Activated CD8-positive, alpha-beta T cell treated with anti-CD3 and anti-CD28 coated beads, Interleukin-2, amount 10 ng/mL, durations not matched to agents 7 days and 5 days (primary cell): ENCODE measurements at regions not wholly inside any gene's neighbourhood (a gene's known extent, or its start where the extent isn't known, plus 50 kb on each side); places are given as distances from the start of the nearest gene placed in this dataset.

Source experiments
- ATAC-seq: fragments of 150-1000 bp; cut with Tn5 transposase; one replicate; pipeline ENCODE4 v1.10.0; 2021; ENCODE audit warnings: moderate library complexity
- CTCF ChIA-PET: fragments of 350-600 bp; sonication (Branson Sonifier 250); formaldehyde crosslinking; loops from one replicate; lab custom pipeline; 2021; ENCODE audit warnings: antibody characterized with exemption; lab: Charles Lee
- POLR2A ChIA-PET: fragments of 350-600 bp; sonication (Branson Sonifier 250); formaldehyde crosslinking; loops from one replicate; lab custom pipeline; 2021; ENCODE audit warnings: antibody characterized with exemption; lab: Charles Lee
- DNase-seq: peaks from one replicate; pipeline ENCODE4 v3.0.0-alpha.2; 2020
- H3K27ac Mint-ChIP-seq: one replicate; pipeline ENCODE4 v1.8.0; 2021; ENCODE audit warnings: mild to moderate bottlenecking, mixed read lengths
- H3K27me3 Mint-ChIP-seq: one replicate; pipeline ENCODE4 v1.8.0; 2021; ENCODE audit warnings: low read depth, mixed read lengths
- H3K36me3 Mint-ChIP-seq: one replicate; pipeline ENCODE4 v1.8.0; 2021; ENCODE audit warnings: low read depth, mixed read lengths
- H3K4me1 Mint-ChIP-seq: one replicate; pipeline ENCODE4 v1.8.0; 2021; ENCODE audit warnings: low read depth, mixed read lengths
- H3K4me3 Mint-ChIP-seq: one replicate; pipeline ENCODE4 v1.8.0; 2021; ENCODE audit warnings: mild to moderate bottlenecking, mixed read lengths
- H3K9me3 Mint-ChIP-seq: one replicate; pipeline ENCODE4 v1.8.0; 2022; ENCODE audit warnings: mixed read lengths; ENCODE audit not compliant: insufficient read depth

DNA sequence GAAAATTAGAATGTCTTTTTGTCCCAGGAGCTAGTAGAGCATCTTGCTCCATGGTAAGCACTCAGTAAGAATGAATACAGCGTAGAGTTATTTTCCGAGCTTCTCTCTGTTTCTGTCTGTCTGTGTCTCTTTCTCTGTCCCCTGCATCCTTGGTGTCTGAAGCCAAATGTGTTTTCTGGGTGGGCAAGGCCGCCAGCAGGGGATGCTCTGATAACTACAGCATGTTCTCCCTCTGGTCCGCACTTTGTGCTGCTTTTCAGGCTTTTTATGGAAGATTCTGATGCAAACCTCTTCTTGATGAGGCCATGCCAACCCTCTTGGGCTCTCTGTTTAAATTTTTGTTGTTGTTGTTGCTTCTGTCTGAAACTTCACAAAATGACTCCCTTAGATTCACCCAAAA, 142.8 kb upstream of the UBL3 start:
- peak; percentile 7 for DNase-seq
- no peak for ATAC-seq
- Mint-ChIP-seq H3K27ac (no peak overlapping the region), H3K4me3 (no peak overlapping the region), H3K36me3 (no peaks in the 10 kb centered on the region), H3K4me1 (no peaks in the 10 kb centered on the region), H3K9me3 (peaks cover 1% of the 10 kb centered on the region), H3K27me3 (no peaks in the 10 kb centered on the region)
- POLR2A ChIA-PET = no interaction called here
- CTCF ChIA-PET = interaction anchor here (2.1 kb wide), 1 partner anchor 122 kb away, joined by 5 read pairs; no protein-coding TSS in a partner anchor

DNA sequence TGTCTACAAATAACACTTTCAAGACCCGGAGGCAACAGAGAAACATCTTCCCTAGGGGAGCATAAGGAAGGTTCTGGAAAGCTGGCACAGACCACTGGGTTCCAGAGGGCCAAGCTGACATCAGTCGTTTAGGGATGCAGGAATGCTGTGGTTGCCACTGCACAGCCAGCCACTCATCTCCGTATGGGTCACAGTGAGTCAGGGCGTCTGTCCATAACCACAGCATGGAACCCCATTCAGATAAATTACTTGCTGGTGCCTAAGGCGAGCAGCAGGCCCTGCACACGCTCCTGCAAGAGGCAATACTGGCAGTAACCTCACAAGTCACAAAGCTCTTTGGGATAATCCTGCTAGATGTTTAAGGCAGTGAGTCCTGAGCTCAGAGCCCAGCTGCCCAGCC, 140.9 kb upstream of the UBL3 start:
- Mint-ChIP-seq H3K27me3 (peaks cover 3% of the 10 kb centered on the region), H3K9me3 (peaks cover 17% of the 10 kb centered on the region), H3K4me1 (no peaks in the 10 kb centered on the region), H3K36me3 (peaks cover 3% of the 10 kb centered on the region), H3K4me3 (no peak overlapping the region), H3K27ac (no peak overlapping the region)
- ChIA-PET POLR2A (no interaction called here), CTCF (interaction anchor here (0.6 kb wide), 1 partner anchor 14 kb away, joined by 3 read pairs; no protein-coding TSS in a partner anchor)
- peak; percentile 9 for DNase-seq
- ATAC-seq = no peak

DNA sequence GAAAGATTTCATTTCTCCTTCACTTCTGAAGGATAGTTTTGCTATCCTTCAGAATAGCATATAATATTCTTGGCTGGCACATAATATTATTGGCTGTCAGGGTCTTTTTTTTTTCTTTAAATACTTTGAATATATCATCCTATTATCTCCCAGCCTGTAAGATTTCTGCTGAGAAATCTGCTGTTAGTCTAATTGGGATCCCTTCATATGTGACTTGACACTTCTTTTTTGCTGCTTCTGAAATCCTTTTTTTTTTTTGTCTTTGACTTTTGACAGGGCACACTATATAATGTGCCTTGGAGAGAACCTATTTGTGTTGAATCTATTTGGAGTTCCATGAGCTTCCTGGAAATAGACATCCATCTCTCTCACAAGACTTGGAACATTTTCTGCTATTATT, 136.9 kb upstream of the UBL3 start:
- no peaks in the 10 kb centered on the region for H3K4me1 Mint-ChIP-seq
- ATAC-seq (no peak), DNase-seq (no peak)
- no peak overlapping the region for H3K4me3 Mint-ChIP-seq
- POLR2A ChIA-PET = no interaction called here
- H3K27ac Mint-ChIP-seq = no peak overlapping the region
- peaks cover 27% of the 10 kb centered on the region for H3K27me3 Mint-ChIP-seq
- peaks cover 24% of the 10 kb centered on the region for H3K9me3 Mint-ChIP-seq
- peaks cover 3% of the 10 kb centered on the region for H3K36me3 Mint-ChIP-seq
- CTCF ChIA-PET = no interaction called here

DNA sequence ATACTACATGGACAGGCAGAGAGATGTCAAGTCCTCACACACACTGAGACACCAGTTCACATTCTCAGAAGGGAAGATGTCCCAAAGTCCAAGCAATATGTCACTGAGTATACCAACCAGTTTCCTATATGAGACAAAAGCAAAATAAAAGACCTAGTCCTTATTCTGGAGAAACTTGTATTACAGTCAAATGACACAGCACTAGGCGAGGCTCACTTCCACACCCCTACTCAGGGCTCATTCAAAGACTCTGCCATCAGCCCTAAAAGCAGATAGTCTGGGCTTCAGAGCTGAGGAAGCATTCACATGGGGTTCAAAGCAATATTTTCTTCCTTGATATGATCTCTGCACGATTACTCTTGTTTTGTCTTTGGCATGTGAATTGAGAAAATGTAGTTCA, 129.9 kb upstream of the UBL3 start:
- H3K9me3 Mint-ChIP-seq = no peaks in the 10 kb centered on the region
- no peak overlapping the region for H3K4me3 Mint-ChIP-seq
- ChIA-PET POLR2A (no interaction called here), CTCF (no interaction called here)
- no peak overlapping the region for H3K27ac Mint-ChIP-seq
- peaks cover 10% of the 10 kb centered on the region for H3K4me1 Mint-ChIP-seq
- no peaks in the 10 kb centered on the region for H3K36me3 Mint-ChIP-seq
- DNase-seq (no peak), ATAC-seq (no peak)
- peaks cover 20% of the 10 kb centered on the region for H3K27me3 Mint-ChIP-seq

DNA sequence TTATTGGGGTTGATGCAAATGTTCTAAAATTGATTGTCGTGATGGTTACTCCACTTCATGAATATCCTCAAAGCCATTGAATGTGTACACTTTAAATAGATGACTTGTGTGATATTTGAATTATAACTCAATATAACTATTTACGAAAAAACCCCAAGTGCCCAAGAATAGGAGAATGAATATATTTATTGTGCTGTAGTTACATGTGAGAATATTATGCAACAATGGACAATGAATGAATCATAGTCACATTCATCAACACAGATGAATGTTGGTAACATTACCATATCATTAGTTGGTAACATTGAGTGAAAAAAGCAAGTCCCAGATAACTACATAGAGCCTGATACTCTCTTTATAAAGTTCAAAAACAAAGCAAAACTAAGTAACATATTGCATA, 127.8 kb upstream of the UBL3 start:
- peaks cover 7% of the 10 kb centered on the region for H3K27me3 Mint-ChIP-seq
- CTCF ChIA-PET = no interaction called here
- POLR2A ChIA-PET = no interaction called here
- H3K4me1 Mint-ChIP-seq = peaks cover 15% of the 10 kb centered on the region
- H3K9me3 Mint-ChIP-seq = no peaks in the 10 kb centered on the region
- DNase-seq (no peak), ATAC-seq (no peak)
- H3K4me3 Mint-ChIP-seq = no peak overlapping the region
- H3K27ac Mint-ChIP-seq = no peak overlapping the region
- H3K36me3 Mint-ChIP-seq = no peaks in the 10 kb centered on the region

DNA sequence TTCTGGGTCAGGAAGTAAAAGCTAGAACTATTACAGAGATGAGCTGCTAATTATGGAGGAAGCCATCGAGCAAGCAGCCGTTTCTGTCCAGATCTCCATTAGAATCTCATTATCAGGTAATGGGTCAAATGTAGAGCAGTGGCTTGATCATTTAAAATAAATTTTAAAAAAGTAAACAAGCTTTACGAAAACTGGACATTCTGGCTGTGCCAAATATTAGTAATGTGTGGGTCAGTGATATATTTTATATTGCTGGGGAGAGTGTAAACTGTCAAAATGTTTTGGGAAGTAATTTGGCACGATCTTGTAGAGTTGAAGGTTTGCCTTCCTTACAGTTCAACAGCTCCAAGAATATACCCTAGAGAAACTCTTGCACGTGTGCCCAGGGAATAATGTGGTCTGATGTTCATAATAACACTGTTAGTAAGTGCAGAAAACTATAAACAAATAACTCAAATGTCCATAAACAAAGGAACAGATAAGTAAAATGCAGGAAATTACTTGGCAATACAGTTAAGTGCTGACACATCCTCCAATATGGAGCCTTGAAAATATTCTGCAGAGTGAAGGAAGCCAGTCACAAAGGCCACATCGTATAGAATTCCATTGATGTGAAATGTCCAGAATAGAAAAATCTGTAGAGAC, 127.2 kb upstream of the UBL3 start:
- POLR2A ChIA-PET = no interaction called here
- H3K27ac Mint-ChIP-seq = peak overlapping the region; percentile 10
- H3K4me1 Mint-ChIP-seq = peaks cover 15% of the 10 kb centered on the region
- H3K36me3 Mint-ChIP-seq = no peaks in the 10 kb centered on the region
- CTCF ChIA-PET = no interaction called here
- ATAC-seq (no peak), DNase-seq (no peak)
- no peaks in the 10 kb centered on the region for H3K9me3 Mint-ChIP-seq
- no peak overlapping the region for H3K4me3 Mint-ChIP-seq
- H3K27me3 Mint-ChIP-seq = peaks cover 4% of the 10 kb centered on the region

DNA sequence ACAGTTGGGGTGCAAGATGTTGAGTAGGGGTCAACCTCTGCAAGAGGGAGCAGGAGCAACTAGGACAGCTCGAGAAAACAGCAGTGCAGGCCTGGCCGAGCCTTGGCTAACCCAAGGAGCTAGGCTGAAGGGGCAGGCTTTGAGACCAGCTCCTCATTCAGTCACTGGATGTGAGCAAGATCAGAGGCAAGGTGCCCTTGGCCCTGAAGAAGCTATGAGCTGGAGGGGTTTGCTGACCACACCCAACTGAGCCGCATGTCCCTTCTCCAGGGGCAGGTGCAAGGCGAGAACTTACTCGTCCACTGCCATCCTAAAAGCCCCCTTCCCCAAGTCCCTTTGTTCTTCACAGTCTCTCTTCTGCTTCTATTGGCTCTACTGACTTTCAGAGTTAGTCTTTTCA, 126.1 kb upstream of the UBL3 start:
- H3K36me3 Mint-ChIP-seq = no peaks in the 10 kb centered on the region
- peaks cover 15% of the 10 kb centered on the region for H3K4me1 Mint-ChIP-seq
- no peak for ATAC-seq
- DNase-seq = no peak
- no peak overlapping the region for H3K27ac Mint-ChIP-seq
- no peaks in the 10 kb centered on the region for H3K9me3 Mint-ChIP-seq
- H3K4me3 Mint-ChIP-seq = no peak overlapping the region
- ChIA-PET POLR2A (no interaction called here), CTCF (interaction anchor here (1.2 kb wide), 1 partner anchor 136 kb away, joined by 3 read pairs; no protein-coding TSS in a partner anchor)
- H3K27me3 Mint-ChIP-seq = no peaks in the 10 kb centered on the region

DNA sequence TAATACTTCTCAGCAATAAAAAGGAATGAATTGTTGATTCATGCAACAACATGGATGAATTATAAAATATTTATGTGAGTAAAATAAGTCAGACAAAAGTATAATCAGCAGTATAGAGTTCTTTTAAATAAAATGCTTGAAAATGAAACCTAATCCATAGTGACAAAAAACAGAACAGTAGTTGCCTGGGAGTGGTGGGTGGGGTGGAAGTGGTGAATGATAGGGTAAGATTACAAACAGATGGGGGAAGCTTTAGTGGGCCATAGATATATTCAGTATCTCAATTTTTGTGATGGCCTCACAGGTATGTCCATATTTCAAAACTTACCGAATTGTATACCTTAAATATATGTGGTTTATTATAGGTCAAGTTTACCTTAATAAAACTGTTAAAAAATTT, 124.9 kb upstream of the UBL3 start:
- Mint-ChIP-seq H3K4me3 (no peak overlapping the region), H3K4me1 (peaks cover 15% of the 10 kb centered on the region), H3K27me3 (peaks cover under 1% of the 10 kb centered on the region), H3K36me3 (no peaks in the 10 kb centered on the region), H3K27ac (no peak overlapping the region), H3K9me3 (no peaks in the 10 kb centered on the region)
- ChIA-PET POLR2A (no interaction called here), CTCF (interaction anchor here (1.2 kb wide), 1 partner anchor 137 kb away, joined by 3 read pairs; no protein-coding TSS in a partner anchor)
- no peak for DNase-seq
- ATAC-seq = no peak

DNA sequence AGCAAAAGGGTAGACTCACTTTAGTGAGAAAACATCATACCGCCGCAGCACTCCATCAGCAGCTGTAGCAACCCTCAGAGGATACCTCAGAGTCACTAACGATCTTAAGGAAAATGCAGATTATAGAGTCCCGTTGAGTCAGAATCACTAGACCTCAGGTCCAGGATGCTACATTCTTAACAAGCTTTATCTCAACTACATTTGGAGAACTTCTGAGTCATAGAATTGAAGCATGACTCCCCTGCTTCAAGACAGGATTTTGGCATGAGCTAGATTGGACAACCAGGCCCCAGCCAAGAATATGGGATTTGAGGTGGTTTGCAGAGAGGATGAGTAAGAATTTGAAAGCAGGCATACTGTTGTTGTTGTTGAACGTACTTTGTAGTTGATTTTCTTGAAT, 118.9 kb upstream of the UBL3 start:
- ChIA-PET POLR2A (no interaction called here), CTCF (interaction anchor here (1.1 kb wide), 2 partner anchors 10 to 144 kb away, joined by 3 to 4 read pairs; no protein-coding TSS in a partner anchor)
- peaks cover 3% of the 10 kb centered on the region for H3K4me1 Mint-ChIP-seq
- no peak for DNase-seq
- H3K27ac Mint-ChIP-seq = no peak overlapping the region
- H3K9me3 Mint-ChIP-seq = peaks cover 5% of the 10 kb centered on the region
- ATAC-seq = no peak
- H3K36me3 Mint-ChIP-seq = no peaks in the 10 kb centered on the region
- H3K4me3 Mint-ChIP-seq = no peak overlapping the region
- H3K27me3 Mint-ChIP-seq = peaks cover 9% of the 10 kb centered on the region

DNA sequence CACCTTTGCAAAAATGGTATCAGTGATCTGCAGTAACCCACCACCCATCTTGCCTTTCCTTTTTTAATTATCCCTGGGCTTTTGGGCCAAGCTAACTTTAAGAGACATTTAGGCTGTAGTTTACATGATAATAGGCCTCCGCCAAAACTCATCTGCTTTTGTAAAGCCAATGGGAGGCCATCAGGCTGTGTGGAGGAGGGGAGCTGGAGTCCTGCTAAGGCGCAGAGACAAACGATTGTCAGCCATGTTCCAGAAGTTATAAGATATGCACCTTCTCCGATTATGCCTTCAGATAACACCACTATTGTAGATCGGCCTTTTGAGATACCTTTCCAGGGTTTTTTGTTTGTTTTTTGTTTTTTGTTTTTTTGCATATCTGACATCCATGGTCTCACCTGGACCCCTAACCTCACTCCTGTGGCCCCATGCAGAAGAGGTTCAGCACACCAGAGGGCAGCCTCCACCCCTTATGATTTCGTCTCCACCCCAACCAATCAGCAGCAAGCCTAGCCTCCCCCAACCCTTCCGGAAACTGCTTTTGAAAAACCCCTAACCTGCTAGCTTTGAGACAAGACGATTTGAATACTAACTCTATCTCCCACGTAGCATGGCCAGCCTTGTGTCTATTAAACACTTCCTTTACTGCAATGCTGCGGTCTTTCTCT, 113.9 kb upstream of the UBL3 start:
- CTCF ChIA-PET = interaction anchor here (1.2 kb wide), 1 partner anchor 11 kb away, joined by 3 read pairs; no protein-coding TSS in a partner anchor
- Mint-ChIP-seq H3K36me3 (no peaks in the 10 kb centered on the region), H3K27me3 (peaks cover 8% of the 10 kb centered on the region), H3K27ac (no peak overlapping the region), H3K9me3 (peaks cover 10% of the 10 kb centered on the region), H3K4me3 (no peak overlapping the region), H3K4me1 (peaks cover 31% of the 10 kb centered on the region)
- DNase-seq = no peak
- POLR2A ChIA-PET = no interaction called here
- no peak for ATAC-seq

DNA sequence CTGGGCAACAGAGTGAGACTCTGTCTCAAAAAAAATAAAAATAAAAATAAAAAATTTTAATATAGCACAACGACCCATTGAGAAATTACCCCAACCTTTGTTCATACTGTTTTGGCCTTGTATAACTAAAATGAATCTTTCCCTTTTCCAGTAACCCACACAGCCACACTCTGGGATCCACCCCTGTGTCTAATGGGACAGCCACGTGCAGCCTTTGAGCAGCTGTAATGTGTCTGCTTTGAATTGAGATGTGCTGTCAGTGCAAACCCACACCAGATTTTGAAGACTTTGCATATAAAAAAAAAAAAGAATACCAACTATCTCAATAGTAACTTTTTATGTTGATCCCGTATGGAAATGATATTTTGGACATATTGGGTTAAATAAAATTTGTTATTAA, 112.7 kb upstream of the UBL3 start:
- H3K36me3 Mint-ChIP-seq = no peaks in the 10 kb centered on the region
- ATAC-seq (no peak), DNase-seq (no peak)
- H3K27ac Mint-ChIP-seq = no peak overlapping the region
- peaks cover 11% of the 10 kb centered on the region for H3K9me3 Mint-ChIP-seq
- H3K4me1 Mint-ChIP-seq = peaks cover 39% of the 10 kb centered on the region
- ChIA-PET CTCF (no interaction called here), POLR2A (no interaction called here)
- no peak overlapping the region for H3K4me3 Mint-ChIP-seq
- peaks cover 5% of the 10 kb centered on the region for H3K27me3 Mint-ChIP-seq

DNA sequence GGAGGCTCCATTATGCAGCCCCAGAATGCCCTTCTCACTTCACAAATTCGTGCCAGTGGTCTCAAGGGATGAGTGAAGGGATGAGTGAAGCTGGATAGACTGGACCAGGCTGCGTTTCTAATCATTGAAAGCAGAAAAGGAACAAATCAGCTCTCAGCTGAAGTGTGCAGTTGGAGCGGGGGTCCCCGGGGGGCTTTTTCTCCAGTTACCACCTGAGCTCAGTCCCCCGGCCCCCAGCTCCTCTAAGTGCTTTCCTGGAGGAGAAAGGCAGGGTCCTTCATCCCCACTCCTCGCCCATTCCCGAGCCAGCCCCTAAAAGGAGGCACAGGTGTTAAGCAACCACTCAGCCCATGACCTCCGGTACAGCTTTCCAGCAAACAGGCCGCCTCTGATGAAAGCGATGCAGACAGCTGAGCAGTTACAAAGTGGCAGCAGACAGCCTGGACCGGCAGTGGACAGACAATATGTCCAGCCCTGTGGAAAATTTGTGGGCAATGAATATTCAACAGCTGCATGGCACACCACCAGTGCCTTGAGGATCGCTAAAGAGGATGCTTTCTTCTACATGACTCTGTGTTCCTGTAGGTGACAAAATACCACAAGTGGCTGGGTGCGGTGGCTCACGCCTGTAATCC, 110.7 kb upstream of the UBL3 start:
- peaks cover 2% of the 10 kb centered on the region for H3K27me3 Mint-ChIP-seq
- H3K27ac Mint-ChIP-seq = peak overlapping the region; percentile 64
- no peak for ATAC-seq
- ChIA-PET POLR2A (no interaction called here), CTCF (interaction anchor here (0.8 to 1.1 kb wide), 2 partner anchors 20 to 151 kb away, joined by 3 read pairs; no protein-coding TSS in a partner anchor)
- no peaks in the 10 kb centered on the region for H3K36me3 Mint-ChIP-seq
- no peak for DNase-seq
- H3K4me1 Mint-ChIP-seq = peaks cover 53% of the 10 kb centered on the region
- H3K4me3 Mint-ChIP-seq = no peak overlapping the region
- H3K9me3 Mint-ChIP-seq = peaks cover 7% of the 10 kb centered on the region
